C4-2B (cell line): ENCODE measurements at regions not wholly inside any gene's neighbourhood (a gene's known extent, or its start where the extent isn't known, plus 50 kb on each side); places are given as distances from the start of the nearest gene placed in this dataset.

ENCODE experiments used
- H3K27ac ChIP-seq: fragments of 450-650 bp; 2 replicates; pipeline ENCODE4 v1.5.1; 2017
- ZFX ChIP-seq: fragments of 450-650 bp; IDR thresholded peaks from 2 replicates; pipeline ENCODE4 v1.6.1; 2017
- TF ChIP-seq, protein P1 (sequence below): fragments of 450-650 bp; conservative IDR thresholded peaks from 2 replicates; pipeline ENCODE4 v1.5.1; 2017; ENCODE audit warnings: mild to moderate bottlenecking

DNA sequence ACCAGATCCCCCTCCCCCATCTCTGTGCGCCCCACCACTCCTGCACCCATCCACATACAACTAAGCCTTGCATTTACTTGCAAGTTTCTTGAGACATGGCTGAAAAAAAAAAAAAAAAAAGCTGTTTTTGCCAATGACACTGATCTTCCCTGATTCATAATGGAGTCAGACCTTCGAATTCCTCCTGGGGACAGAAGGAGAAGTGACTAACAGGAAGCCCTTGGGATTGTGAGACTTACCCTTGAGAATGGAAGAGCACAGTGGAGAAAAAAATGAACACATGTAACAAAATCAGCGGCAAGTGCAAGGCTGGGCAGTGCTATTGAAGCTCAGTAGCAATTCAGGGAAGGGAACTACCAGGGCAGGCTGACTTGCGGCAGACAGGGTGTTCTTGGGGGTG is 288.4 kb downstream of the BCOR start:
- no peak for TF ChIP-seq ZFX
- TF ChIP-seq, protein P1, sequence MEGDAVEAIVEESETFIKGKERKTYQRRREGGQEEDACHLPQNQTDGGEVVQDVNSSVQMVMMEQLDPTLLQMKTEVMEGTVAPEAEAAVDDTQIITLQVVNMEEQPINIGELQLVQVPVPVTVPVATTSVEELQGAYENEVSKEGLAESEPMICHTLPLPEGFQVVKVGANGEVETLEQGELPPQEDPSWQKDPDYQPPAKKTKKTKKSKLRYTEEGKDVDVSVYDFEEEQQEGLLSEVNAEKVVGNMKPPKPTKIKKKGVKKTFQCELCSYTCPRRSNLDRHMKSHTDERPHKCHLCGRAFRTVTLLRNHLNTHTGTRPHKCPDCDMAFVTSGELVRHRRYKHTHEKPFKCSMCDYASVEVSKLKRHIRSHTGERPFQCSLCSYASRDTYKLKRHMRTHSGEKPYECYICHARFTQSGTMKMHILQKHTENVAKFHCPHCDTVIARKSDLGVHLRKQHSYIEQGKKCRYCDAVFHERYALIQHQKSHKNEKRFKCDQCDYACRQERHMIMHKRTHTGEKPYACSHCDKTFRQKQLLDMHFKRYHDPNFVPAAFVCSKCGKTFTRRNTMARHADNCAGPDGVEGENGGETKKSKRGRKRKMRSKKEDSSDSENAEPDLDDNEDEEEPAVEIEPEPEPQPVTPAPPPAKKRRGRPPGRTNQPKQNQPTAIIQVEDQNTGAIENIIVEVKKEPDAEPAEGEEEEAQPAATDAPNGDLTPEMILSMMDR = no peak
- H3K27ac ChIP-seq = no peak overlapping the region

GRCh38 chrX:39810901-39811300 is 286.9 kb downstream of the BCOR start:
- no peak overlapping the region for H3K27ac ChIP-seq
- TF ChIP-seq ZFX = no peak
- TF ChIP-seq, protein P1 = no peak

- TF ChIP-seq ZFX = no peak
- TF ChIP-seq, protein P1 = no peak
- H3K27ac ChIP-seq = no peak overlapping the region
These were observed 286.4 kb downstream of the BCOR start for GRCh38 chrX:39811376-39811775.

DNA sequence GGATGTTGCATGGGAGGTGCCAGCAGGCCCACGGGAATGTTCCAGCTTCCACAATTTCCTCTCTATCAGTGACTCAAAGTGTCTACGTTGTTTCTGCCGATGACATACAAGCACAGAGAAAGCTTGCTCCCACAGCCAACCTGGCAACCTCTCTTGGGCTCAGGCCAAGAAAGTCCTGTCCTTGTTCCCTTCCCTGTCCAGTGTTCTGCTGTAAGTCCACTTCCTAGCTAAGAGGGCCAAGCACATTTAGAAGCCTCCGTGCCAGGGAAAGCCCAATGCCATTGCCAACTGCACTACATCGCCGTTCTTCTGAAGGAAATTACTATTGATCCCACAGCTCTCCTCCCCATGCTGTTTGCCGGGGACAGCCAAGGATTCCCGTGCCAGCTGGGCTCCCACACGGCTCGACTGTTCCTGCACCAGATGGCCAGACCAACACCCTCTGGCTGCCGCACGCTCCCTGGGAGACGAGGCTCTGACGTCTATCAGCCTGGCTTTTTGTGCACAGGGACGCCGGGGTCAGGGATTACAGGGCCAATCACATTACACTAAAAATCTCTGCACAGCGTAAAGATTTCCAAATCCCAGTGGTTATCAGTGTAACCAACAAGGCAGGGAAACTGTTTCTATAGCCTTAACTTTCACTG is 284.0 kb downstream of the BCOR start:
- H3K27ac ChIP-seq = peak overlapping the region; percentile 66
- no peak for TF ChIP-seq ZFX
- TF ChIP-seq, protein P1 = no peak

- TF ChIP-seq, protein P1 = peak; percentile 50
- no peak for TF ChIP-seq ZFX
- peak overlapping the region; percentile 66 for H3K27ac ChIP-seq
These were observed 283.4 kb downstream of the BCOR start for GRCh38 chrX:39814391-39814790.

DNA sequence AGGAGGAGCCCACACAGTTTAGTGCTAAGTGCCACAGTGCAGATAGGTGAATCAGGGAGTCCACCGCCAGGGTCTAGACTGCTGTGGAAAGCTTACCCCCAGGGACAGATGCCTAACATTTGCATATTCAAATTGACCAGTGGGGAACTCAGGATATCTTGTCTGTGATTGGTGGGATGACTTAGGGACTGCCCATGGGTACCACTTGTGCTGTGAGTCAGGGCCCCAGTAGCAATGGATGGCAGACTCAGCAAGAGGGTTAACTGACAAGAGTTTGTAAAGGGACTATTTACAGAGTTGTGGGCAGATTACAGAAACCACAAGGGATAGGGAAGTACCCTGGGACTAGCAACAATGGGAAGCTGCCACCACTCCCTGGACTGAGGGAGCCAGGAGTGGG is 282.1 kb downstream of the BCOR start:
- TF ChIP-seq ZFX = no peak
- TF ChIP-seq, protein P1 = no peak

GRCh38 chrX:39816871-39817731 is 280.7 kb downstream of the BCOR start:
- no peak overlapping the region for H3K27ac ChIP-seq
- no peak for TF ChIP-seq ZFX
- TF ChIP-seq, protein P1 = no peak

More for the DNA sequence above, 282.1 kb downstream of the BCOR start:
- H3K27ac ChIP-seq = no peak overlapping the region
